ENCODE measurements at regions not wholly inside any gene's neighbourhood (a gene's known extent, or its start where the extent isn't known, plus 50 kb on each side); places are given as distances from the start of the nearest gene placed in this dataset.

GRCh38 chr4:54548098-54548620 is 109.6 kb upstream of the KIT start:
- no peak overlapping the region for H3K27ac ChIP-seq (replicated peaks in 1 of 4)
- TF ChIP-seq CTCF (IDR thresholded peaks at IDR 0.05), result no peak
- no peak for TF ChIP-seq POLR2AphosphoS5 (IDR thresholded peaks at IDR 0.05)
- TF ChIP-seq POLR2A (IDR thresholded peaks at IDR 0.05; ENCODE audit: low read depth), result no peak
- DNase-seq (ENCODE audit: extremely low spot score), result no peak
- intact Hi-C loops (cut with DNase I), result no loop called here
- H3K36me3 ChIP-seq, result no peaks in the 10 kb centered on the region
- 80% methylated on average over 3 of the region's 3 CpGs for WGBS
- H3K4me3 ChIP-seq, result no peak overlapping the region
- no peaks in the 10 kb centered on the region for H3K4me1 ChIP-seq
- H3K27me3 ChIP-seq, result no peaks in the 10 kb centered on the region
- no peaks in the 10 kb centered on the region for H3K9me3 ChIP-seq

- Histone ChIP-seq H3K36me3 (no peaks in the 10 kb centered on the region), H3K4me1 (no peaks in the 10 kb centered on the region), H3K27ac (replicated peaks in 1 of 4) (no peak overlapping the region), H3K27me3 (no peaks in the 10 kb centered on the region), H3K4me3 (no peak overlapping the region), H3K9me3 (no peaks in the 10 kb centered on the region)
- intact Hi-C loops (cut with DNase I), result no loop called here
- WGBS, result 86% methylated on average over 9 of the region's 9 CpGs
- no peak for DNase-seq (ENCODE audit: extremely low spot score)
- TF ChIP-seq CTCF (IDR thresholded peaks at IDR 0.05), result no peak
- no peak for TF ChIP-seq POLR2A (IDR thresholded peaks at IDR 0.05; ENCODE audit: low read depth)
- TF ChIP-seq EP300 (IDR thresholded peaks at IDR 0.05), result no peak
- no peak for TF ChIP-seq POLR2AphosphoS5 (IDR thresholded peaks at IDR 0.05)
Observed at GRCh38 chr4:54548831-54549460, 108.8 kb upstream of the KIT start.

- no peak overlapping the region for H3K4me3 ChIP-seq
- TF ChIP-seq CTCF (IDR thresholded peaks at IDR 0.05), result no peak
- no peak for TF ChIP-seq POLR2A (IDR thresholded peaks at IDR 0.05; ENCODE audit: low read depth)
- no peak for TF ChIP-seq EP300 (IDR thresholded peaks at IDR 0.05)
- no peak for TF ChIP-seq POLR2AphosphoS5 (IDR thresholded peaks at IDR 0.05)
Observed at GRCh38 chr4:54550395-54551171, 107.2 kb upstream of the KIT start.

GRCh38 chr4:54553001-54553400 is 104.8 kb upstream of the KIT start:
- Histone ChIP-seq H3K36me3 (no peaks in the 10 kb centered on the region), H3K27me3 (no peaks in the 10 kb centered on the region), H3K4me1 (no peaks in the 10 kb centered on the region), H3K9me3 (no peaks in the 10 kb centered on the region), H3K27ac (replicated peaks in 1 of 4) (no peak overlapping the region), H3K4me3 (no peak overlapping the region)
- DNase-seq (ENCODE audit: extremely low spot score), result no peak
- intact Hi-C loops (cut with DNase I), result no loop called here
- TF ChIP-seq CTCF (IDR thresholded peaks at IDR 0.05), result no peak
- TF ChIP-seq POLR2AphosphoS5 (IDR thresholded peaks at IDR 0.05), result no peak
- no peak for TF ChIP-seq POLR2A (IDR thresholded peaks at IDR 0.05; ENCODE audit: low read depth)
- no peak for TF ChIP-seq EP300 (IDR thresholded peaks at IDR 0.05)
- WGBS, result 82% methylated on average over 5 of the region's 5 CpGs

More at GRCh38 chr4:54550395-54551171, 107.2 kb upstream of the KIT start:
- 64% methylated on average over 8 of the region's 8 CpGs for WGBS
- H3K9me3 ChIP-seq, result no peaks in the 10 kb centered on the region
- no peaks in the 10 kb centered on the region for H3K36me3 ChIP-seq
- no peak for DNase-seq (ENCODE audit: extremely low spot score)
- H3K27me3 ChIP-seq, result no peaks in the 10 kb centered on the region
- no peaks in the 10 kb centered on the region for H3K4me1 ChIP-seq
- intact Hi-C loops (cut with DNase I), result no loop called here
- no peak overlapping the region for H3K27ac ChIP-seq (replicated peaks in 1 of 4)
